ENCODE measurements at regions not wholly inside any gene's neighbourhood (a gene's known extent, or its start where the extent isn't known, plus 50 kb on each side); places are given as distances from the start of the nearest gene placed in this dataset.

DNA sequence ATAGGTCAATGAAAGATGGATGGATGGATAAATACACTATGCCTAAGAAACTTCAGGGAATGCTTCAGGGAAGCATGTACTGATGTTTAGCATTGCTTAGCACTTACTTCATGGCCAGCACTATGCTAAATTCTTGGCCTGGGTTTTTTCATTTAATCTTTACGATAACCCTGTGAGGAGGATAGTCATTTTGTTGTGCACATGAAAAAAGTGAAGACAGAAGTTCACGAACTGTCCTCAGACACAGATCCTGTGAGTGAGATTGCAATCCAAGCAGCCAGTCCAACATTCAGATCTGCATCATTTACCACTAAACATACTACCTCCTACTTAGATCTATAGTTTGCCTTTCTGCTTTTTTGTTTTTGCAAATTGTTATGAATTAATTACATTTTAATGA is 510.8 kb upstream of the AGTR1 start:
- Mint-ChIP-seq H3K36me3 (ENCODE audit: low read depth) (no peaks in the 10 kb centered on the region), H3K27ac (ENCODE audit: unreplicated experiment) (no peak overlapping the region), H3K4me1 (ENCODE audit: low read depth) (no peaks in the 10 kb centered on the region), H3K27me3 (ENCODE audit: low read depth) (no peaks in the 10 kb centered on the region), H3K4me3 (ENCODE audit: unreplicated experiment) (no peak overlapping the region), H3K9me3 (ENCODE audit: low read depth) (no peaks in the 10 kb centered on the region)
- no peak for DNase-seq (ENCODE audit: low spot score)
- TF ChIP-seq, protein P1, sequence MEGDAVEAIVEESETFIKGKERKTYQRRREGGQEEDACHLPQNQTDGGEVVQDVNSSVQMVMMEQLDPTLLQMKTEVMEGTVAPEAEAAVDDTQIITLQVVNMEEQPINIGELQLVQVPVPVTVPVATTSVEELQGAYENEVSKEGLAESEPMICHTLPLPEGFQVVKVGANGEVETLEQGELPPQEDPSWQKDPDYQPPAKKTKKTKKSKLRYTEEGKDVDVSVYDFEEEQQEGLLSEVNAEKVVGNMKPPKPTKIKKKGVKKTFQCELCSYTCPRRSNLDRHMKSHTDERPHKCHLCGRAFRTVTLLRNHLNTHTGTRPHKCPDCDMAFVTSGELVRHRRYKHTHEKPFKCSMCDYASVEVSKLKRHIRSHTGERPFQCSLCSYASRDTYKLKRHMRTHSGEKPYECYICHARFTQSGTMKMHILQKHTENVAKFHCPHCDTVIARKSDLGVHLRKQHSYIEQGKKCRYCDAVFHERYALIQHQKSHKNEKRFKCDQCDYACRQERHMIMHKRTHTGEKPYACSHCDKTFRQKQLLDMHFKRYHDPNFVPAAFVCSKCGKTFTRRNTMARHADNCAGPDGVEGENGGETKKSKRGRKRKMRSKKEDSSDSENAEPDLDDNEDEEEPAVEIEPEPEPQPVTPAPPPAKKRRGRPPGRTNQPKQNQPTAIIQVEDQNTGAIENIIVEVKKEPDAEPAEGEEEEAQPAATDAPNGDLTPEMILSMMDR (IDR thresholded peaks at IDR 0.05) = no peak

GRCh38 chr3:148187296-148187695 is 510.4 kb upstream of the AGTR1 start:
- no peak overlapping the region for H3K4me3 Mint-ChIP-seq (ENCODE audit: unreplicated experiment)
- no peaks in the 10 kb centered on the region for H3K27me3 Mint-ChIP-seq (ENCODE audit: low read depth)
- H3K36me3 Mint-ChIP-seq (ENCODE audit: low read depth) = no peaks in the 10 kb centered on the region
- H3K4me1 Mint-ChIP-seq (ENCODE audit: low read depth) = no peaks in the 10 kb centered on the region
- no peaks in the 10 kb centered on the region for H3K9me3 Mint-ChIP-seq (ENCODE audit: low read depth)
- no peak for DNase-seq (ENCODE audit: low spot score)
- H3K27ac Mint-ChIP-seq (ENCODE audit: unreplicated experiment) = no peak overlapping the region
- TF ChIP-seq, protein P1 (IDR thresholded peaks at IDR 0.05) = no peak

DNA sequence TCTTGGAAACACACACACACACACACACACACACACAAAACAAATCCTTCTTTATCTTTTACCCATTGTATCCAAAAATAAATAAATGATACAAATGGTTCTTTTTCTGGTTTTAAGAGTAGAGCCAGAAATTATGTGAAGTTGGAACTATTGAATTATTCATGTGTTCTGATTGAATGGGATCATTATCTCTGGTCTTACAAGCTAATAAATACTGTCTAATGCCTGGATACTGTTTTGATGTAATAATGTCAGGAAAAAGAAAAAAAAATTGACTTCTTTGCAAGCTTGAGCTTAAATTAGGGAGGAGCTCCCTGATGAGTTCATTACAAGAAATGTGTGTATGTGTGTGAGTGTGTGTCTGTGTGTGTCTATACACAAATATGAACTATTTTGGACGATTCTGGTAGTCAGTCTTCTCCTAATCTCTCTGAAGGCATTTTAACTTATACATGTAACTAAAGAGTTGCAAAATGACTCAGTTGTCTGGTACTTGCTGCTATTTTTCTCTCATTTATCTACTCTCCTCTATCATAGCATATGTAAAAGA is 507.2 kb upstream of the AGTR1 start:
- H3K27ac Mint-ChIP-seq (ENCODE audit: unreplicated experiment) = no peak overlapping the region
- DNase-seq (ENCODE audit: low spot score) = no peak
- TF ChIP-seq, protein P1 (IDR thresholded peaks at IDR 0.05) = no peak

DNA sequence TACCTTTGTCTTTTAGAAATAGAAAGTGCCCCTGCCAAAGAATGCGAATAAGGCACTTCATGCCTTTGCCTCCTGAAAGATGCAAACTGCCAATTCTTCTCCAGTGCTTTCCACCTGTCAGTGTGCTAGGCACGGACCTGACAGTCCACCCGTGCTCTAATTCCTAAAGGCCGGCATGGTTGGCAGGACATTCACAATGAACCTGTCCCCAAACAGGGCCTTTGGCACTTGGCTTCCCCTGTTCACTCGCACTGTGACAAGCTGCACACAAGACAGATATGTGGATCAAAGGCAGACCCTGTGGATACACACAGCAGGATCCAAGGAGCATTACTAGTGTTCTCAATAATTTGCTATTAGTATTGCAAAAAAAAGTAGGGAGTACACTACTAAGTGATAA is 505.7 kb upstream of the AGTR1 start:
- Mint-ChIP-seq H3K27ac (ENCODE audit: unreplicated experiment) (no peak overlapping the region), H3K4me3 (ENCODE audit: unreplicated experiment) (no peak overlapping the region), H3K27me3 (ENCODE audit: low read depth) (no peaks in the 10 kb centered on the region), H3K4me1 (ENCODE audit: low read depth) (no peaks in the 10 kb centered on the region), H3K36me3 (ENCODE audit: low read depth) (no peaks in the 10 kb centered on the region), H3K9me3 (ENCODE audit: low read depth) (peaks cover 7% of the 10 kb centered on the region)
- no peak for DNase-seq (ENCODE audit: low spot score)
- TF ChIP-seq, protein P1 (IDR thresholded peaks at IDR 0.05) = no peak

More for the DNA sequence above, 507.2 kb upstream of the AGTR1 start:
- Mint-ChIP-seq H3K9me3 (ENCODE audit: low read depth) (peaks cover 1% of the 10 kb centered on the region), H3K4me1 (ENCODE audit: low read depth) (no peaks in the 10 kb centered on the region), H3K36me3 (ENCODE audit: low read depth) (no peaks in the 10 kb centered on the region), H3K4me3 (ENCODE audit: unreplicated experiment) (no peak overlapping the region), H3K27me3 (ENCODE audit: low read depth) (no peaks in the 10 kb centered on the region)

- Mint-ChIP-seq H3K9me3 (ENCODE audit: low read depth) (peaks cover 7% of the 10 kb centered on the region), H3K27ac (ENCODE audit: unreplicated experiment) (no peak overlapping the region), H3K27me3 (ENCODE audit: low read depth) (no peaks in the 10 kb centered on the region), H3K4me3 (ENCODE audit: unreplicated experiment) (no peak overlapping the region), H3K4me1 (ENCODE audit: low read depth) (no peaks in the 10 kb centered on the region), H3K36me3 (ENCODE audit: low read depth) (no peaks in the 10 kb centered on the region)
- no peak for DNase-seq (ENCODE audit: low spot score)
- TF ChIP-seq, protein P1 (IDR thresholded peaks at IDR 0.05) = no peak
Measured at GRCh38 chr3:148197061-148197460, 500.6 kb upstream of the AGTR1 start.

All from chondrocyte (in vitro differentiated cells).